GM12864 (cell line): ENCODE measurements at regions not wholly inside any gene's neighbourhood (a gene's known extent, or its start where the extent isn't known, plus 50 kb on each side); places are given as distances from the start of the nearest gene placed in this dataset.

Source experiments
- DNase-seq: peaks from one replicate; pipeline ENCODE4 v3.0.0-alpha.2; 2011; ENCODE audit warnings: low read depth
- H3K4me3 ChIP-seq: 2 replicates; pipeline ENCODE4 v1.5.1; 2011; ENCODE audit warnings: mild to moderate bottlenecking, low read depth, low read length, control low read depth
- CTCF ChIP-seq: IDR thresholded peaks from 2 replicates; pipeline ENCODE4 v1.5.1; 2011; ENCODE audit warnings: low read depth, mild to moderate bottlenecking, moderate library complexity, low read length, control low read depth, inconsistent platforms; ENCODE audit errors: missing control alignments

- no peak for TF ChIP-seq CTCF
- H3K4me3 ChIP-seq: no peak overlapping the region
- DNase-seq: no peak
Measured at GRCh38 chr14:65834051-65834450, 421.5 kb downstream of the FUT8 start.

- TF ChIP-seq CTCF: no peak
- no peak overlapping the region for H3K4me3 ChIP-seq
- no peak for DNase-seq
Measured at GRCh38 chr14:65834812-65835211, 422.3 kb downstream of the FUT8 start.

DNA sequence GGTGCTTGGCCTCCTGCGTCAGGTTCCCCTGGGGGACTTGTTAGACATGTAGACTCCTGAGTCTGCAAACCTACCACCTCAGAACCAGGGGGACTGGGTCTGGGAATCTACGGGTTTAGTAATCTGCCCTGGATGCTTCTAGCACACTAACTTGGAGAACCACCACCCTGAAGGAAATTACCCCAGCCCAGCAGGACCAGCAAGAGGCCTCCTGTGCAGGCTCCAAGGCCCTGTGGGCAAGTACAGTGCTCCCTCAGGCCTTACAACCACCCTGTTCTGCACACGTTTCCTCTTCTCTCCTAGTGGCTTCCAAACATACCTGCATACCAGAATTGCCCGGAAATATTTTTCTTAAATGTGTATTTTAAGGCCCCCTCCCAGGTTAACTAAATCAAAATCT is 423.0 kb downstream of the FUT8 start:
- H3K4me3 ChIP-seq: no peak overlapping the region
- TF ChIP-seq CTCF: no peak
- no peak for DNase-seq

DNA sequence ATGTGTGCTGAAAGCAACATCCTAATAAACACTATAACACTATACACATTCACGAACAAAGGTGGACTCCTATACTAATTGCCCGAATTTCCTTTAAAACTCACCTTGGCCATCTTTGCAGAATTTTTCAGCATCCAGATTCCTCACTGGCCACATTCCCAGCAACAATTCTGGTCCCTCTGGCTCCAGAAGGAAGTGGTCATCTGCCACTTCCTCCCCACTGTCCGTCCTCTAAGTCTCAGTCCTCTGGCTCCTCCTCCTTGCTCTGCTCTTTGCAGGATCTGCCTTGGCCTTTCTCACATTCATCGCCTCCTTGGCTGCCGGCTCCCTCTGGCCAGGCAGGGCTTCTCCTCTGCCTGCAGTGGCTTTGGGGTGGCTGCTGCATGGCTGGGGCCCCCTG is 426.0 kb downstream of the FUT8 start:
- H3K4me3 ChIP-seq: no peak overlapping the region
- DNase-seq: no peak
- TF ChIP-seq CTCF: no peak

DNA sequence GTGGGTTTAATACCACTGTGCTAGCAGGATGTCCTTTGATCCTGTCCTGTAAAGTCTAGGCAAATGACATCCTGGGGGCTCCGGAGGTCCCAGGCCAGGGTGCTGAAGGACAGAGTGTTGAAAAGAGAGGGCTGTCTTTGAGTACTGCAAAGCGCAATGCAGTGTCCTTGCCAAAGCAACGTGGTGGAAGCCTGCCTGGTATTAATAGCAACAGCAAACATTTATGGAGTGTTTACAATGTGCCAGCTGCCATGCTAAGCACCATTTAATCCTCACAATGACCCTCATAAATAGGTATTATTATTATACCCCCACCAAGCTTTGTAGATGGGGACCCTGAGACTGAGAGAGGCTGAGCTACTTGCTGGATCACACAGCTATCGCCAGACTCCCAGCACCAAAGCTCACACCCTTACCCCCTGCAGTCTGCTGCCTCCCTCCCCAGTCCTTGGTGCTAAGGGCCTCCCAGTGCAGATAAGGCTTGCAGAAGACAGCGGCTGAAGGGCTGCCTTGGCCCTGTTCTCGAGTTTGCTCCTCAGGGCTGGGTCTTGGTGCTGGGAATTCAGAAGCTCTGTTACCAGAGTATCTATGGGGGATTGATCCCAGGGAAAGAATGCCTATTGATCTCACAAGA is 427.7 kb downstream of the FUT8 start:
- DNase-seq: no peak
- TF ChIP-seq CTCF: no peak
- no peak overlapping the region for H3K4me3 ChIP-seq

GRCh38 chr14:65840786-65841185 is 428.3 kb downstream of the FUT8 start:
- TF ChIP-seq CTCF: no peak
- H3K4me3 ChIP-seq: no peak overlapping the region
- no peak for DNase-seq

DNA sequence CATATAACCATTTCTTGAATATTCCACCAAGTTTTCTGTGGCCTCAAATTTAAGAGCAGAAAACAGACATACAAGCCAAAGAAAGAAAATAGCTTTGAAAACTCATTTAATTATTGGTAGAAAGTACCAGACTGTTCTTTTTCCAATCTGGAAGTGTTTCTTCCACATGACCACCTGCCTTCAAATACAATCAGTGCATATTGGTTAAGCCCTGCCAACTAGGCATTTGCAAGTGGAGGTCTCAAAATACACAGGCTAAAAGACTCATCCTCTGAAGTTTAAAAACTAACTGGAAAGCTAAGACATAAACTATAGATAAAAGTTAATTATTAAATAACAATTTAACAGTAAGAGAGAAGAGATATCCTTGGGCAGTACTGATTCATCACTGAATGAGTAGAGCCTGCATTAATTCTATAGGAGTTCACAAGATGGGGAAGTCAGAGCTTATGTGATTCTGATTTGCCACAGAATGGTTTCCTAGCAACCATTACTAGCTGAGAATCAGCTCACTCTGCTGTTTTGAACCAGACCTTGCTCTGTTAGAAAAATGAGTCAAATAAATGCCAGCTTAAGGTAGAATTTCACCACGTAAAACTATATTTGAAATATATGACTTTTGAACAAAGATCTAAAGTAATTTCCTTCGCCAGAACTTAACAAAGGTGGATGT is 433.8 kb downstream of the FUT8 start:
- no peak for DNase-seq
- TF ChIP-seq CTCF: no peak
- H3K4me3 ChIP-seq: no peak overlapping the region
